GM21381 (cell line): ENCODE measurements at regions not wholly inside any gene's neighbourhood (a gene's known extent, or its start where the extent isn't known, plus 50 kb on each side); places are given as distances from the start of the nearest gene placed in this dataset.

Source experiments
- ATAC-seq: cut with Tn5 transposase; IDR thresholded peaks from one replicate; pipeline ENCODE4 v1.9.1; 2021; ENCODE audit warnings: mild to moderate bottlenecking, moderate library complexity; ENCODE audit not compliant: unreplicated experiment

- no peak for ATAC-seq
These were observed 111.9 kb downstream of the HSPH1 start for GRCh38 chr13:31049833-31050232.

- no peak for ATAC-seq
These were observed 112.6 kb downstream of the HSPH1 start for GRCh38 chr13:31049083-31049482.

DNA sequence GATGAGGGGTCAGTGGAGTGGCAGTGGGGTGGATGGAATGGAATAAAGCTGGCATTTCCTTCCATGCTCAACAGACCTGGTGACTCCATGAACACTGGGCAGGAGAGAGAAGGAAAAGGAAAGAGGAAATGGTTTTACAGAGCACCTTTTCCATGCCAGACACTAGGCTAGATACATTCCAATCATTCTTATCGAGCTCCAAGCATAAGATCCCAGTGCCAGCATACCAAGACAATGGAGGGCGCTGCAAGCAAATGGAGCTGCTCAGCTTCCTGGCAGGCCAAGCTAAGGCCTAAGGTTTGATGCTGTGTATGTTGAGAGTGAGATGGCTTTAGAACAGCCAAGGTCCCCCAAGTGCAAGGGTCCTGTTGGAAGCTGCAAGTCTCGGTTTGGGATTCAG is 113.2 kb downstream of the HSPH1 start:
- no peak for ATAC-seq

GRCh38 chr13:31046711-31047279 is 114.3 kb downstream of the TEX26 start:
- no peak for ATAC-seq

- ATAC-seq, result peak; percentile 42
These were observed 113.0 kb downstream of the TEX26 start for GRCh38 chr13:31045286-31046081.

DNA sequence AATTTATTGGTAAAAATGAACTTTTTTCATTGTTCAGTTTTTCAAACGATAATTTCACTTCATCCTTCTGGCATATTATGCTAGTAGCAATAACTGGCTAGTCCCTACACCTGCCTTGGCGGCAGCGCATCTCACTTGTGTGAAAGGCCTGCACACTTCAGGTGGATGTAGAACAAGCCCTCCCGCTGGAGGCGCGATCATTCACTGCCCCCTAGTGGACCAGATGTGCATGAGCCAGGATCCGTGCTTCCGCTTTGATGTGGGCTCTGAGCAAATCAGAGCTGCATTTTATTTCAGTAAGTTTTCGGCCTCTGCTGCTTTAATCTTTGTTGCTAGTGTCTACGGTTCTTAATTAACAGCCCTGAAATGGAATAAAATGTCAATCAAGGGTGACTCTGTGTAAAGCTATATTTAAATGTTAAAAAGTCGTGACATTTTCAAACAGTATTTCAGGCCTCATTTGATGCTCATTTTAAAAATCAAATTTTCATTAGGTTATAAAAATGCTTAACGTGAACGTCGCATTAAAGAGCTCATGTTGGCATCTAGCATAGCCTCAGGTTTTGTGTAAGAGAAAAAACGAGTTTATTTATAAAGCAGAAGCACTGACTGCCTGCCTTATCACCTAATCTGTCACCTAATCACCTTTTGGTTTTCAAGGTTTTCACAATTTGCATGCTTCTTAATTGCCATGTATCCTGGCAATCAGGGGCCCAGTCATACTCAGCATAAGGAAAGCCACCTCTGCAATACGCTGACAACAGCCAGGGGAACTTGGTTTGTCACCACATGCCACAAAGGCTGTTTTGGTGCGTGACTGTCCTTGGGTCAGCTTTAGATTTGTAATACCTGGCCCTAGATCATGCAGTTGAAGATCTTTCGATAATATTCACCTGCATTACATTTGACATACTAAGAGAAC is 112.2 kb downstream of the TEX26 start:
- ATAC-seq, result peak; percentile 69

- peak; percentile 1 for ATAC-seq
These were observed 111.5 kb downstream of the TEX26 start for GRCh38 chr13:31043957-31044356.

GRCh38 chr13:31042481-31043165 is 110.2 kb downstream of the TEX26 start:
- no peak for ATAC-seq

GRCh38 chr13:31042049-31042448 is 109.6 kb downstream of the TEX26 start:
- ATAC-seq, result no peak

DNA sequence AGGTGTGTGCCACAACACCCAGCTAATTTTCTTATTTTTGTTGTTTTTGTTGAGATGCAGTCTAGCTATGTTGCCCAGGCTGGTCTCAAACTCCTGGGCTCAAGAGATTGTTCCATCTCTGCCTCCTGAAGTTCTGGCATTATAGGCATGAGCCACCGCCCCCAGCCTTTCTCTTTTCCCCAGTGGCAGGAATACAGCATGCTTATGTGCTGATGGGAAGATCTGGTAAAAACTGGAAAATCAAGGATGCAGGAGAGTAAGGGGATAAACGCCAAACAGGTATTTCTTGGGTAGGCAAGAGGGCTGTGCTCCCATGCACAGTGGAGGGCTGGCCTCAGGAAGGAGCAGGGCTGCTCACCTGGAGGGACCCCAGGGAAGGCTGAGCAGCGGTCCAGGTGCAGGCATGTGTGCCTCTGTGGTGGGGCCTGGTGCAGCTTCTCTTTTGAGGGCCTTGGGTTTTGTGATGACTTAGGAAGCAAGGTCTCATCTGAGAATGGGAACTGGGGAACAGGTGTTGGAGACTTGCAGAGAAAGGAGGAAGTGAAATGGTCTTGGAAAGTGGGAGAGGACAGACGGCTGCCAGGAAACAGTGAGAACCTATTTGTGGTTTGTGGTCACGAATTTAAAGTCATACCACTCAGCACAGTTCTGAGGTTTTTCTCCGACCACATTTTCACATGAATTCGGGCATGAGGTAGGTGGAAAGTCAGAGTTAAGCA is 106.5 kb downstream of the TEX26 start:
- ATAC-seq, result peak; percentile 76

GRCh38 chr13:31037874-31038500 is 105.5 kb downstream of the TEX26 start:
- ATAC-seq, result no peak

DNA sequence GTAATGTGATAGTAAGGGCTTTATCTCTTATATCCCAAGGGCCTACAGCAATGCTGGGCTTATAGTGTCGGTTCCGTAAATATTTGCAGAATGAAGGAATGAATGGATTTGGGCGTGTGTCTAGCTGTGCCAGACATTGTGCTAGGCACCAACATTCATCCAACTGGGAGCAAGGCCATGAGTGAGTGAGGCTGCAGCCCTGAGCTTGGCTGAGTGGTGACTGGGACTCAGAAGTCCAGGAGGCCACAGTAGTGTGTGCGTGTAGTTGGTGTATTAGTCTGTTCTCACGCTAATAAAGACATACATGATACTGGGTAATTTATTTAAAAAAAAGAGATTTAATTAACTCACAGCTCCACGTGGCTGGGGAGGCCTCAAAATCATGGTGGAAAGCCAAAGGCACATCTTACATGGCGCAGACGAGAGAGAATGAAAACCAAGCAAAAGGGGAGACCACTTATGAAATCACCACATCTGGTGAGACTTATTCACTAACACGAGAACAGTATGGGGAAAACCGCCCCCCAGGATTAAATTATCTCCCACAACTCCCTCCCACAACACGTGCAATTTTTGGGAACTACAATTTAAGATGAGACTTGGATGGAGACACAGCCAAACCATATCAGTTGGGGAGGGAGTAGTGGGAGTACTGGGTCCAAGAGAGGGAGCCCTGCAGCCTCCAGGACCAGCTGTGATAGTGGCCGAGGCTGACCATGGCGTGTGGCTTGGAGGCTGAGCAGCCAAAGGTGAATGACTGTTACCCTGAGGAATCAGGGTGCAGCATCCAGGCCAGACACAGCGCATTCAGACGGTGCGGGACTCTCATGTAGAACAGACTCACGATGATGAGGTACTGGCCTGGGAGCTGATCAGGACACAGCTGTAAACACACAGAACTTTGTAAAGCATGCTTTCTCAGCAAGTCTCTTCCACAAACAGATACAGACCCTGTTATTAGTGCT is 104.6 kb downstream of the TEX26 start:
- no peak for ATAC-seq

DNA sequence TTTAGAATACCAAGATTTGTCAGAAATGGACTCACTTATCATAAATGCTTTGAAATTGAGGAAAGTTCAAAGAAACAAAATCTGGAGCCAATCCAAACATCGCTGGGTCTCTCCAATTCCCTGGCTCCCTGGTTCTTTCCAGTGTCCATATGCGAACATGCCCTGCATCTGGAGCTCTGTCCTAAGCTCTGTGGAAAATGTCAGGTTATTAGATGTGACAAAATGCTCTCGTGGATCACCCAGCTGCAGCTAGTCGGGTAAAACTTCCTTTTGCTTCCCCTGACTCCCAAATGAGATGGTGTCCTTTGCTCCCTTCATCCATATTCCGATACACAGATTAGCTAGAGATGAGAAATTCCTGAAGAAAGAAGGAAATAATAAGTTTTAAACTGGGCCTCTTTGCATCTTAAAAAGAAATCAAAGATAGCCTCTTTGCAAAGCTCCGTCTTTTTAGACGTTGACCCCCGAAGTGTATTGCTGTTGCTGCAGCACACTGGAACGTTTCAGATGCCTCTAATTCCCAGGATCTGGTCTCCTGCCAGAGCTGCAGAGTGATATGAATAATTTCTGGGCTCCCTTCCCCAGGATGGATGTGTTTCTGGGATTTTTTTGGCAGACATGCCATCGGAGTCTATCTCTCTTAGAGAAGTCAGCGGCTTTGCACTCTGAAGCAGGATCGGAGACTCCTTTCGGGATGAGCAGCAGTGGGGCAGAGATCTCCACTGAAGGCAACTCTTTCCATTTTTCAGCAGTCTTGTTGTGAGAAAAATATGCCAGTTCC is 102.9 kb downstream of the TEX26 start:
- no peak for ATAC-seq

DNA sequence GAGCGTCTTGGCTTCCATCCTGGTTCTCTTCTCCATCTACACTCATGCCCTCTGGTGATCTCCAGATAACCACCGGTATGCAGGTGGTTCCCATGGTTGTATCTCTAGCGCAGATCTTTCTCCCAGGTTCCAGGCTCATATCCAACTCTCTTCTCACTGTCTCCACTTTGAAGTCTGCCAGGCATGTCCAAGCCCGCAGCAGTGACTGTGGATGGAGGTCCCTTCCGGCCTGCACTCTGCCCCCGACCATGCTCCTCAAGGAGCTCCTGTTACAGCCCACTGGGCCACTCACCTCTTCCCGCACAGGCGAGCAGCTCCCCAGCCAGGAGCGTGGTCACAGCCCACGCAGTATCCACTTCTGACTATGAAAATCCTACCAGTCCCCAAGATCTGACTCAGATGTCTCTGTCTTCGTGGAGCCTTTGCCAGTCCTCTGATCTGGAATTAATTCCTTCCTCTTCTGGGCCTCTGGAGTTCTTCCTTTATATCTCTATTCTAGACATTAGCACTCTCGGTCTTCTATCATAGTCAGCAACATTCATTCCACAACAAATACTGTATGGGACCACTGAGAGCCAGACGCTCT is 100.2 kb downstream of the TEX26 start:
- ATAC-seq, result no peak

GRCh38 chr13:31031482-31031881 is 99.0 kb downstream of the TEX26 start:
- ATAC-seq, result no peak

GRCh38 chr13:31029102-31029501 is 96.6 kb downstream of the TEX26 start:
- no peak for ATAC-seq

DNA sequence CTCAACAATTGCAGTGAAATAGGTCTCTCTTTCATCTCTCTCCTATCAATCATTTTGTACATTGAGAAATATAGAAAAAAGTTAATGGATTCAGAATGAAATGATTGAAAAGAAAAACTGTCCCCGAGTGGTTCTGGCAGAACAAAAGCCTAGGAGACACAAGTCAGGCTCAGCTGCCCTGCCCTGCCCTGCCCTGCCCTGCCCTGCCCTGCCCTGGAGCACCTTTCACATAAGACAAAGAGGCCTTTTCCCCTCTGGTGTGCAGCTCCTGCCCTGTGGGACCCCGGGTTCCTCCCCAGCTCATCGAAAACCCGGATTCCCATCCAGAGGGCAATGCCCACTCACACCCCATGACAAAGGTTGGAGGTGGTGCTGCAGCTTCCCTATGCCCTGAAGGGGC is 94.7 kb downstream of the TEX26 start:
- ATAC-seq, result no peak
